Esophagus mucosa (tissue), 1 donor: ENCODE measurements at regions not wholly inside any gene's neighbourhood (a gene's known extent, or its start where the extent isn't known, plus 50 kb on each side); places are given as distances from the start of the nearest gene placed in this dataset.

Source experiments
- ATAC-seq: fragments of 200-7000 bp; cut with Tn5 transposase; one replicate; pipeline ENCODE4 v1.9.1; 2020
- donor health status: DM: yes; HTN: yes; CAD: no.

DNA sequence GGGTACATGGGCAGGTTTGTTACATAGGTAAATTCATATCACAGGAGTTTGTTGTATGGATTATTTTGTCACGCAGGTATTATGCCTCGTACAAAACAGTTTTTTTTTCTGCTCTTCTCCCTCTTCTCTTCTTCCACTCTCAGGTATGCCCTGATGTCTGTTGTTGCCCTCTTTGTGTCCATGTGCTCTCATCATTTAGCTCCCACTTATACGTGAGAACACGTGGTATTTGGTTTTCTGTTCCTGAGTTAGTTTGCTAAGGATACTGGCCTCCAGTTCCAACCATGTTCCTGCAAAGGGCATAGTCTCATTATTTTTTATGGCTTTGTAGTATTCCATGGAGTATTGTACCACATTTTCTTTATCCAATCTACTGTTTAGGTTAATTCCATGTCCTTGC is 65.7 kb downstream of the UNC5CL start:
- ATAC-seq = no peak

DNA sequence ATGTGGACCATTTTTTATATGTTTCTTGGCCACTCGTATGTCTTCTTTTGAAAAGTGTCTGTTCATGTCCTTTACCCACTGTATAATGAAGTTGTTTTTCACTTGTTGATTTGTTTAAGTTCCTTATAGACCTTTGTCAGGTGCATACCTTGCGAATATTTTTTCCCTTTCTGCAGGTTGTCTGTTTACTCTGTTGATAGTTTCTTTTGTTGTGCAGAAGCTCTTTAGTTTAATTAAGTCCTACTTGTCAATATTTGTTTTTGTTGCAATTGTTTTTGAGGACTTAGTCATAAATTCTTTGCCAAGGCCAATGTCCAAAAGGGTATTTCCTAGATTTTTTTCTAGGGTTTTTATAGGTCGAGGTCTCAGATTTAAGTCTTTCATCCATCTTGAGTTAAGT is 66.2 kb downstream of the UNC5CL start:
- ATAC-seq = no peak

DNA sequence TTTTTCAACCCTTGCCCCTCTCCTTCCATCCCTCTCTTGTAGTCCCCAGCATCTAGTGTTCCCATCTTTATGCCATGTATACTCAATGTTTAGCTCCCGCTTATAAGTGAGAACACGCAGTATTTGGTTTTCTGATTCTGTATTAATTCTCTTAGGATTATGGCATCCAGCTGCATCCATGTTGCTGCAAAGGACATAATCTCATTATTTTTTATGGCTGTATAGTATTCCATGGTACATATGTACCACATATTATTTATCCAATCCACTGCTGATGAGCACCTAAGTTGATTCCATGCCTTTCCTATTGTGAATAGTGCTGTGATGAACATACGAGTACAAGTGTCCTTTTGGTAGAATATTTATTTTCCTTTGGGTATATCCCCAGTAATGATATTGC is 66.8 kb downstream of the UNC5CL start:
- ATAC-seq = no peak

DNA sequence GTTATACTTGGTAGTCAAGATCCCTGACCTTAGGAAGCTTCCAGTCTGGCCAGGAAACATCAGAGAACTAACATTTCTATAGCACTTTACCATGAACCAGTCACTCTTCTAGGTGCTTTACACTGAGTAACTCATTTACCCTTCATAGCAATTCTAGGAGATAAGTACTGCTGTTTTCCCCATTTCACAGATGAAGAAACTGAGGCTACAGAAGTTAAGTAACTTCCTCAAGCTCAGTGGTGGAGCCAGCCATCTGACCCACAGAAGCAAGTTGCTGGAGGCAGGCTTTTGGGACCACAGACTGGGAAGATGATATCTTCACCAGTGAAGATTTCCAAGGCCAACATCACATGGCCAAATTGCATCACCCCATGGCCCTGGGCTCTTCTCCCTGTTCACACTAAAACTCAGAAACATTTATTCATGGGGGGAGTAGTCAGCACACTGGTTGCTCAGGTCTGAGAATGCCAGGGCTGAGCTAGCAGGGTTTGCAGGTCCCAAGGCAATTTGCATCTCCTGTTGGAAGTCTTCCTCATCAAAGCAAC is 70.3 kb downstream of the UNC5CL start:
- ATAC-seq = no peak

DNA sequence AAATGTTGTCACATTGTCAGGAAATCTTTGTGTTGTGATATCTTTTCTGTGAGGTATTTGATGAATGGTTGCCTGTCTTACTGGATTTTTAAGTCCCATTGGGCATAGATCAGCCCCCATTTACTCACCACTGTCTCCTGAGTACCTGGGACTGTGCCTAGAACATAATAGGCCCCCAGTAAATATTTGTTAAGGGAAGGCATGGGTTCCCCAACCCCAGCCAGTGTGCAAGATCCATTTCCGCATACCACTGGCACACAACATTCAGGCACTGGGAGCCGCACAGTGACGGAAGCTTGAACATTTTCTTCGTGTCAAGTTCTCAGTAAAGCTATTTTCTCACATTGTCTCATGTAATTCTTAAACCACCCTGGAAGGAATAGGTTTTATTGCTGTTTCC is 72.2 kb downstream of the UNC5CL start:
- no peak for ATAC-seq

DNA sequence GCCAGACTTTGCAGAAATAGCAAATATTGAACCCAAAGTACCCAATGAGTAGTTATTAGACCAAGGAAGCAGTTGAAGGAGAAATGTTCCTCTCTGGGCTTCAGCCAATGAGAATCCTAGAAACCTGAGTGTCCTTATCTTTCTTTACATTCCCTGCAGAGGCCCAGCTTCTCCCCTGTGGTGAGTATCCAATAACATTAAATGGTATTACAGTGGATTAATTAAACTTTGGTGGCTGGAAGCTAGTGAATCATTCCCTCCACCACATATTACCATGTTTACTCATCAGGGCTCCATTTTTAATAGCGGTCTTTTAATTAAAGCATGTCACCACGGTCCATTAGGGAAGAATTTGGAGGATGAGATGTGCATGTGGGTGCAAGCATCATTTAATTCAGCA is 74.0 kb downstream of the UNC5CL start:
- ATAC-seq = no peak

DNA sequence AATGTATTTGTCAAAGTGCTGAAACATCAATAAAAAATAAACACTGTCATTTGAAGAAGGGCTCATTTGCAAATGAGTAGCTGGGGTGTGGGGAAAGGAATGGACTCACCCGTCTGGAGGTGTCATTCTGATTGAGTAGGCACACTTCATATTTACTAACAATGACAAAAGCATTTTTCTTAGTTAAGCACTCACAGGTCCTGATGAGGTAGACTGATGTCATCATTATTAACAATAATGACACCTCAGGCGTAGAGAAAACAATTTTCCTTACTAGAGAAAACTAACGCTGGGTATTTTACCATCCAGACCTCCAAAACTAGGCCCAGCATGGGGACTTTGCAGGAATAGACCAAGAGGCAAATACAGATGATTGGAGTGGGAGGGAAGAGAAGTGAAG is 76.0 kb downstream of the UNC5CL start:
- no peak for ATAC-seq

DNA sequence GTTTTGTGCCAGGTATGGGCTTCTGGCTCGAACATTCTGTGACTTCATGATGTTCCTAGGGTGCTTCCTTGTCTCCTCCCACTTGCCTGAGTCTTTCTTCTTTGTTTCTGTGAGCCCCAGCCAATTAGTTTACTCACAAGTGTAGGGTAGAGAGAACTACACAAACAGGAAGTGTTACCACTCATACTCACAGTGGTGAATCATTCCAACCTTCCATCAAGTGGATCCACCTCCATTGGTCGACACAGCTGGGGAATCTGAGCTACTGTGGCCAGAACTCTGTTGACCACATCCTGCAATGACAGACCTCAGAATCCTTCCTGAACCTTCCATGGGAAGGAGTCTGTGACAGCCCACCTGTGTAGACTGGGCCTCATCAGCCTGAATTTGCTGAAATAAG is 76.8 kb downstream of the UNC5CL start:
- ATAC-seq = peak; percentile 92

DNA sequence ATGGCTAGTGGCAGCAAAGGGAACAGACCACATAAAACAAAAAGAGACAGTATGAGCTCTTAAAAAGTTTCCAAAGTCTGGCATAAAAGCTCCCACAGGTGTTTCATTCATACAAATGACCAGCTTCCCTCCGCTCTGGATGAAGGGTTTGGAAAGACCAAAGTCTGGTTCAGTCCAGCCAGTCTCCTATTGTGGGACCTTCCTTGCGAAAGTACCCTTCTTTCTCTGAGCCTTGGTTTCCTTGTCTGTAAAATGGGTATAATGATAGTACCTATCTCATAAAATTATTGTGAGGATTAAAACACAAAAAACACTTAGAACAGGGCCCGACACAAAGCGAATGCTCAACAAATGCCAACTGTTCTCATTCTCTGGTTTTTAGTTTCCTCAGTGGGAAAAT is 77.2 kb downstream of the UNC5CL start:
- no peak for ATAC-seq

DNA sequence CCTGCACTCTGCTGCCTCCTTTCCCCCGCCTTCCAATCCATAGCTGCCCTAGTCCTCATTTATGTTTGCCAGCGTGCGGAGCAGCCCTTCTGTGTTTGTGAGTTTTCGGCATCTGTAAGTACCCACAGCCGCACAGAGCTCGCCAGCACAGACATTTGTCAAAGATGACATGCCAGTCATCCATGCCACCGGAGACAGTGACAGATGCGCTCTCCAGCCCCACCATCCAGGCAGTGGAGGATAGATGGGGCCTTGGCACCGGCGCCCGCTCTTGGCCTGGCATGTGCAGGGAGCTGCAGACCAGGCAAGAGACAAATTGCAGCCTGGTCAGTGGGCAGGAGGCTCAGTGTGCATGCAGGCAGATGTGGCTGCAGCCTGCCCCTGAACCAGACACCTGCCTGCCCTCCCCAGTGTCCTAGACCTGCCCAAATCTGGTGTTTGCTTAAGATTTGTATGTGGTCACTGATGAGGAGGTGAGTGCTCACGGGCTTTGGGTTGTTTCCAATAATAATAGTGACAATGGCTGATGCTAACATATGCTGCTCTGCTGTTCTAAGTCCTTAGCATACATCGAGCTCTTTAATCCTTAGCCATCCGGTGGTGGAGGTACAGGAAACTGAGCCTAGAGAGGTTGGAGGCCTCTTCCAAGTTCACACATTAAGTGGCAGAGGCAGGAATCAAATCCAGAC is 78.1 kb downstream of the UNC5CL start:
- no peak for ATAC-seq

DNA sequence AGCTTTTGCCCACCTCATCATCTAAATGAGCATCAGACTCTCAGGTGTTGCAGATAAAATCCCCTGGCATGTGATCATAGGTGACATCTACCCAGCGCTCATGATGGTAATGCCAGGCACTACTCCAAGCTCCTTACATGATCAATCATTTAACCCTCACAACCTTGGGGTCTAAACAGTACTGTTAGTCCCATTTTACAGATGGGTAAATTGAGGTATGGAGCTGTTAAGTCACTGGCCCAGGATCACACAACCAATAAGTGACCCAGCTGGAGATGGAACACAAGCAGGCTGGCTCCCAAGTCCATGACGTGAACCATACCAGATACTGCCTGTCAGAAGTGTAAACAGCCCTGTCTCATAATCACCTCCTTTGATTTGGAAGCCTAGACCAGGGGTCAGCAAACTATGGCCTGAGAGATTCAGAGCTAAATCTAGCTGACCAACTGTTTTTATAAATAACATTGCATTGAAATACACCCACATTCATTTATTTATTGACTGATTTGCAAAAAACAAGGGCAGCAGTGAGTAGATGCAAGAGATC is 79.2 kb downstream of the UNC5CL start:
- no peak for ATAC-seq

DNA sequence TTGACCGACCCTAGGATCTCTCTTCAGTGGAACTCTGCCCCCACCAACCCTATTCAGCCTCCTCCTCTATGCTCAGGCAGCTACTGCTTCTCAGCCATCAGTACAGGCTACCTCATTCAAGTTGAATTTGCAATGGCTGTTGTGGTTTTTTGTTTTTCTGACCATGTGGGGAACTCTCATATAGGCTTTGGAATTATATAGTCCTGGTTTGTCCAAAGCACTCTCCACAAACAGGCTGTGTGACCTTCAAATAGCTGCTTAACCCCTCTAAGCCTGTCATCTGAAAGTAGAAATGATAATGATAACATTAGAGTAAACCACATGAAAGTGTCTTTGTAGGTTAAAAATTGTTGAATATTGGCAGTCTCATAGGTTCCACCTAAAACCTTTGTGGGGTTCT is 80.3 kb downstream of the UNC5CL start:
- ATAC-seq = no peak

DNA sequence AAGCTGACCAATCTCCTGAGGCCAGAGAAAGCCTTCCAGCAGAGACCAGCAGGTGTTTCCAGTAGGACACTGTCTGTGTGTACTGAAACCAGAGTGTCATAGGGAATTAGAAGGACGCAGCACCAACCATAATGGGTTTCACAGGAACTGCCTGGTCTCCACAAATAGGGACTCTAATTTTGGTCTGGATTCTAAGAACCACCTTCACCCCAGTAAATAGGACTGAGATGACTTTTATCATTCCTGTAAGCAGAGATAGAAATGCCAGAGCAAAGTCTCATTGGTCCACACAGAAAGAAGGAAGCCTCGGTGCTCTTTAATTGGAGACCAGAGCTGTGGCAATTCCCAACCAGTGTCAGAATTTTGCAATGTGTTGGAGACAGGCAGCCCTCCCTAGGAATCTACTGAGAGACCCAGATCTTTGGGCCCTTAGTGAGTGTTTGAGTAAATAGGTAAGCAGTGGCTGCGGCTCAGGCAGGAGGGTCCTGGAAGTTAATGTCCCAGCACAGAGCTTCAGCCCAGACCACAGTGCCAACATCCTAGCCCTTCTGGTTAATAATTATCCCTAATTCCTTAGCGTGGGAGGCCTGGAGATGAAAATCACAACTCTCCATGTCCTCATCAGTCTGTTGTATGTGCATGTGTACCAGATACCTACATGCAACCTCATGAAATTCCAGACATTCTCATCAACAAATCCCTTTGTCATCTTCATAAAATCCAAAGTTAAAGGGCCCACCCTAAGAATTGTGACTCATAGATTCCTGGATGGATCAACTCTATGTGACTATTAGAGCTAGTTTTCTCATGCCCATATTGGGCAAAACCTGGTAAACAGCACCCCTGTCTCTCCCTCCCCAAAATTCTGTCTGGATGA is 81.2 kb downstream of the UNC5CL start:
- no peak for ATAC-seq

DNA sequence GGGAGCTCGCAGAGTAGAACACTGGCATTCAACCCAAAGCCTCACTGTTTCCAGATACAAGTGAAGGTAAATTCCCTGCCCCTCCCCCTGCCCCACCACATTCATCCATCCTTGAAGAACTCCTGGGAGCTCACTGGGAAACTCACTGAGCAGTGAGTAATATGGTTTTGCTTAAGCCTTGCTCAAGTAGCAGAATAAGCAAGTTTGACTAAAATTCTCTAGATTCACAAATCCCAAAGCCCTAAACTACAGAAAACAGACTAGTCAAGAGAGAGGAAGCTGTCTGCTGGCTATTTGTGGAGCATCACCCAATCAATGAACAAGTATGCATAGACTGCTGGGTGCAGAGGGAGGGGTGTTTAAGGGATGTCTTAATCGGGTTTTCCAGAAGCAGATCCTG is 82.1 kb downstream of the UNC5CL start:
- ATAC-seq = no peak

DNA sequence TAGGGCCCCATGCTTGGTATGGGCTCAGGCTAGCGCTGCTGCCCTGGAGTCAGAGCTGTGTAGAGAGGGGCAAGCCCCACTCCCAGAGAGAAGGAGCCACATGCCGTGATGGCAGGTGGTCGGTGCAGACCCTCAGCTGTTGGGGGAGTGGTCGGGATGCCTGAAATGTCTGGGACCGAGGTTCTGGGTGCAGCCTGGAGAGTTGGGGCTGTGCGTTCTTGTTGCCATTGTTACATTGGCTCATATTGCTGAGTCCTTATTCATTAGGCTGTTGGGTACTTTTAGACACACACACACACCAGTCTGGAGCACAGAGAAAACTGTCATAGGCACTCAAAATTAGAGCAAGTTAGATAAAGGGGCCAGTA is 83.9 kb downstream of the UNC5CL start:
- ATAC-seq = no peak

DNA sequence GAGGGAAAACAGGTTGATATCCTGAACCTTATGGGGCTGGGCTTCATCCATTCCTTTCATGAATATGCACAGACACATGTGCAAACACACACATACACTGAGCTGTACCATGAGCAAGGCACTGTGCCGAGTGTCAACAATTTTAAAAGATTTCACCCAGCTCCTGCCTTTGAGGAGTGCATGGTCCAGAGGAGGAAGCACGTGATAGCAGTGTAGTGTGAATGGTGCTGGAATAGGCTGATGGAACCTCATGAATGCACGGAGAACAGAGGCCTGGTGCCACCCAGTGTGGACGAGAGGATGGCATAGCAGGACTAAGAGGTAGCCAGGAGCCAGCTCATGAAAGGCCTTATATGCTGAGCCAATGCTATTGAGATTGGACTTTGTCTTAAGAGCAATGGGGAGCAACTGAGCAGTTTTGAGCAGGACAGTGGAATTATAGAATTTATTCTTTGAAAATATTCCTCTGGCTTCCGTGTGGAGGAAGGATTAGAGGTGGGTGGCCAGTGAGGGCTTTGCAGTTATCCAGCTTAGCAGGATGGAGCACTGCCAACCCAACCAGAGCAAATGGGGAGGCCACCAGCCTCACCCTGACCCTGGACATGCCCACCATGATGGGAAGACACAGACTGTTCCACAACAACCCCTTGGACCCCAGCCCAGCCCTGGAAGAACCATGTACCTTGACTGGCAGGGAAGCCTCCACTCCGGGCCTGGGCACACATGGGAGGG is 84.4 kb downstream of the UNC5CL start:
- no peak for ATAC-seq

DNA sequence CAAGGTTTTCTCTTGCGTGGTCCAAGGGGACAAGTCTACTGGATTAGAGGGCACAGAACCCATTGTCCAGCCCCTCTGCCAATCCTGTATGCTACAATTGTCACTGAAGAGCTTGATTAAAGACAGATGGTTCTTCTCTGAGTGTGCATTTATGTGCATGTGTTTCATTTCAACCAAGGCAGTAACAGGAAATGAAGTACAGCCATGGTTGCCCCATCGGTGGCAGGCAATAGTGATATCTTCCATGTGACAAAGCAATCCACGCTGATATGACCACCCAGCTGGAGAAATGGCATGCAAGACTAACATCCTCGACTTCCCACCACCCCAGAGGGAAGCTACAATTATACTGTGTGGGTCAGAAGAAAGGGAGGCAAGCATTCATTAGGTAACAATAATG is 85.5 kb downstream of the UNC5CL start:
- no peak for ATAC-seq

DNA sequence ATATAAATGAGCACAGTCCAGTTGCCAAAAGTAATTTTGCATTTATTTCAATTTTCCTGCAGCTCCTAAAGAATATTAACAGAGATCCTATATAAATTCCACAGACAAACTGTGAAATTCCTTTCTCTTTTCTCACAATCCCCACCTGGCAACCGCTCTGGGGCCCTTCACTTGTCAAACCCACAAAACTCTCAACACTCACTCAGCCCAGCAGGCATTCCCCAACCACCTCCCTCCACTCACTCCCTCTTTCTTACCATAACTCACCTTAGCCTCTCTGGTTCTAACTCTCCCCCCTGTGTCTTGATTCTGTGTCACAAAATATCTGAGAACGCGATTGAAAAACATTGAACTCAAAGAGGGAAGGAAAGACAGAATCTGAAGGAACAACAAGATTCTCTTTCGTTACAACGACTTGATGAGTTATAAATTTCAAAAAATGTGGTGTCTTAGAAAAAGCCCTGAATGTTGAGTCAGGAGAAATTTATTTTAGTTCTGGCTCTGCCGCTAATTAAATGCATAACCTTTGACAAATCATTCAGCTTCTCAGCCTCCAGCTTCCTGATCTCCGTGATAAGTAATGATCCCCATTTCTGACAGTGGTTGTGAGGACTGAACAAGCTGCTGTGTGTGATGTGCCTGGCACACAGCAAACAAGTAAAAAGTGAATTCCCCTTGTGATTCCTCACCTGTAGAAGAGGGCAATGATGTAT is 87.9 kb downstream of the UNC5CL start:
- no peak for ATAC-seq

DNA sequence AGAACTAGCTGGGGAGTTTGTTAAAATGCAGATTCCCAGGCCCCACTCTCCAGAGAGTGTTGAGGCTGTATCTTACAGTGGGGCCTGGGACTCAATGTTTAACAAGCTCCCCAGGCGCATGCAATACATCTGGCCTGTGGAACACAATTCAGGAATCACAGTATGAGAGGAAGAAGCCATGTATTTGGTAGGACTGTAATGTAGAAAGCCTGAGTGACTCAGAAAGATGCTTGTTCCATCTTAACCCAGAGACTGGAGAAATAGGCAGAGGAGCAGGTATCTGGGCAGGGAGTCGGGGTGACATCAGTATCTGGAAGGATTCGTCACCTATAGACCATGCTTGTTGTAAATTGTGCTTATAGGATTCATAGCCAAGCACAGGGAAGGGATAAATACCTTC is 90.5 kb downstream of the UNC5CL start:
- ATAC-seq = no peak

DNA sequence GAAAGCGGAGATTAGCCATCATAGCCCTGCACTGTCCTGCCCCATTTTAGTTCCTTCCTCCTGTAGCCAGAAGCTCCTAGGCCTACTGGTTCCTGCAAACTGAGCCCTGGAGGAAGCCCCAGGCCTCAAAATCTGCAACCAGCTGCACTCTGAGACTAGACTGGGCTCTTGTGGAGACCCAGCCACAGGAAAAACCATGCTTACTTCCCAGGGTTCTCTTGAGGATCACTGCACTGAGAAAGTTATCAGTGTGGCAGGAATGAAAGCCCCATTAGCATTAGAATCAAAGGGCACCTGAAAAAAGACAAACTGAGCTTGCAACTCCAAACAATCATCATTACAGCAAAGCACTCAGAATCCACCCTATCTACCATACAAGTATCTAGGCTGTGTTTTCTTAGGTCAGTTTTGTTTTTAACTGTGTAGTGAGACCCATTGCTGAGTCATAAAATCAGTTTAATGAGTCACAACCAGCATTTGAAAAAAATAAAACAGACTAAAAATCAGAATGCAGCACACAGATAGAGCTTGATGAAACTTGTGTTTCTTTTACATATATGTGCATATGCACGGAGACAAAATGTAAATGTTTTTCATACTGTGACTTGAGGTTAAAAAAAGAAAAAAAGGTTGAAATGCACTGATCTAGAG is 91.0 kb downstream of the UNC5CL start:
- ATAC-seq = no peak

DNA sequence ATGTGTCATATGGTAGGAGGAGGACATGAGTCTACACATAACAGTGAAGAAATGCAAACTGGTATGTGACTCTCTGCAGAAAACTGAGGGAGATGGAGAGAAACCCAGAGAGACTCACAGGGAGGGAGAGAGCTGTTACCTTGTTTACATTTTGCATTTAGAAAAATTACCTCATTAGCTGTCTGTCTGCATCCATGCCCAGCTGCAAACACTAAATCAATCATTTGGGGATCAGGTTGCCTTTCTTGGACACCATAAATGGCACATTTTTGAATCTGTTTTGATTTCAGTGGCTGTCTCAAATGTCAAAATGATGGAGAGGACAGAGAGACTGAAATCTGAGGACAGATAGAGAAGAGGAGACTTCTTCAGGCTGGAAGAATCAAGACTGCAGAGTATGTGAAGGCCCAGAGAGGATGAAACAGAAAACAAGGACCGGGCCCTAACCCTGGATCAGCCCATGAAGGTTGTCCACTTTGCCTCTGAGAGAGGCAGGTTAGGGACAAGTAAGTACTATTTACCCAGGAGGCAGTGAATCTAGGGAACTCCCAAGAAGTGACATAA is 92.2 kb downstream of the UNC5CL start:
- ATAC-seq = no peak

DNA sequence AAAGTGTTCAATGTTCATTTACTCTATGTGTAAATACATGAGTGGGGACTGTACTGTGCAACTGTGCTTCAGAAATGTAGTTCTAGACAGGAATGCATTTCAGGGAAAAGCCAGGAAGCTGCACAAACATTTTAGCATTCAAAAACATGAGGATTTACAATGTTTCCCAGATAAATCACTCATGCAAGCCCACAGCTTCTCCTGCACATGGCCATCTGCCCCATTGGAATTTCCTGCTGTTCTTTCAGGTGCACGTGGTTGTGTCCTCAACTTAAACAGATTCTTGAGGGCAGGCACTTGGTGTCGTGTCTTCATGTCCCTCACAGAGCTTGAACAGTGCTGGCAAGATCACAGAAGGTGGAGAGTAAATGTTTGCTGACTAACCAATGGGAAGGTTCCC is 101.5 kb downstream of the UNC5CL start:
- ATAC-seq = no peak
